SK-N-SH (cell line): ENCODE measurements at regions not wholly inside any gene's neighbourhood (a gene's known extent, or its start where the extent isn't known, plus 50 kb on each side); places are given as distances from the start of the nearest gene placed in this dataset.

ENCODE experiments used
- IRF3 ChIP-seq: fragments of 150-350 bp; IDR thresholded peaks from 2 replicates; pipeline ENCODE4 v1.6.1; 2016; ENCODE audit warnings: mild to moderate bottlenecking, low read depth, low read length
- MXI1 ChIP-seq: IDR thresholded peaks from 2 replicates; pipeline ENCODE4 v1.6.1; 2012; ENCODE audit warnings: mild to moderate bottlenecking, low read depth, low read length, improper control_type of control experiment
- POLR2AphosphoS5 ChIP-seq: IDR thresholded peaks from 2 replicates; pipeline ENCODE4 v1.6.1; 2012; ENCODE audit warnings: low read depth, low read length
- RAD21 ChIP-seq: IDR thresholded peaks from 2 replicates; pipeline ENCODE4 v1.6.1; 2012; ENCODE audit warnings: mild to moderate bottlenecking, low read length
- SMC3 ChIP-seq: IDR thresholded peaks from 2 replicates; pipeline ENCODE4 v1.6.1; 2012; ENCODE audit warnings: low read depth, low read length, improper control_type of control experiment
- USF2 ChIP-seq: fragments of 150-350 bp; IDR thresholded peaks from 2 replicates; pipeline ENCODE4 v1.6.1; 2017; ENCODE audit warnings: antibody characterized with exemption, low read length, low read depth, borderline replicate concordance
- YY1 ChIP-seq: IDR thresholded peaks from 2 replicates; pipeline ENCODE4 v1.4.0; 2012; ENCODE audit warnings: low read depth, mild to moderate bottlenecking
- TF ChIP-seq, protein P1 (sequence below): fragments of 200-600 bp; sonication (generic); IDR thresholded peaks from 2 replicates; pipeline ENCODE4 v1.6.1; 2017; ENCODE audit warnings: antibody characterized with exemption, mild to moderate bottlenecking, moderate library complexity

DNA sequence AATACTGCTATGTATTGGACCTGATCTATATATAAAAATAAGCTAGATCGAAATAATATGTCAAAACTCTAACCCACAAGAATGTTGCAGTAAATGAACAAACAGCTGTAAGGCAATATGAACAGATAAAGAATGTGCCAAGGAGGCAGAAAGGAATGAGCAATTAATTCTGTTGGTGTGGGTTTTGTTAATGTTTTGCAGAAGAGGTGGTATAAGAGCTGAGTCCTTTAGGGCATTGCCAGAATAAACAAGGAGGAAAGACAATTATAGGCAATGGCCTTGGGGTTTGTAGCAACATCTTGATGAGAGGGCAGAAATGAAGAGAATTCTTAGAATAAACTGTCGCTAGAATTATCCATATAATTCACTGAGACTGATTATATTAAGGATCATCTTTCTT is 240.9 kb upstream of the GULP1 start:
- no peak for TF ChIP-seq SMC3
- TF ChIP-seq USF2, result no peak
- TF ChIP-seq IRF3, result no peak
- TF ChIP-seq, protein P1, sequence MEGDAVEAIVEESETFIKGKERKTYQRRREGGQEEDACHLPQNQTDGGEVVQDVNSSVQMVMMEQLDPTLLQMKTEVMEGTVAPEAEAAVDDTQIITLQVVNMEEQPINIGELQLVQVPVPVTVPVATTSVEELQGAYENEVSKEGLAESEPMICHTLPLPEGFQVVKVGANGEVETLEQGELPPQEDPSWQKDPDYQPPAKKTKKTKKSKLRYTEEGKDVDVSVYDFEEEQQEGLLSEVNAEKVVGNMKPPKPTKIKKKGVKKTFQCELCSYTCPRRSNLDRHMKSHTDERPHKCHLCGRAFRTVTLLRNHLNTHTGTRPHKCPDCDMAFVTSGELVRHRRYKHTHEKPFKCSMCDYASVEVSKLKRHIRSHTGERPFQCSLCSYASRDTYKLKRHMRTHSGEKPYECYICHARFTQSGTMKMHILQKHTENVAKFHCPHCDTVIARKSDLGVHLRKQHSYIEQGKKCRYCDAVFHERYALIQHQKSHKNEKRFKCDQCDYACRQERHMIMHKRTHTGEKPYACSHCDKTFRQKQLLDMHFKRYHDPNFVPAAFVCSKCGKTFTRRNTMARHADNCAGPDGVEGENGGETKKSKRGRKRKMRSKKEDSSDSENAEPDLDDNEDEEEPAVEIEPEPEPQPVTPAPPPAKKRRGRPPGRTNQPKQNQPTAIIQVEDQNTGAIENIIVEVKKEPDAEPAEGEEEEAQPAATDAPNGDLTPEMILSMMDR, result no peak
- TF ChIP-seq YY1, result no peak
- no peak for TF ChIP-seq RAD21
- TF ChIP-seq POLR2AphosphoS5, result no peak
- no peak for TF ChIP-seq MXI1
